ENCODE measurements at regions not wholly inside any gene's neighbourhood (a gene's known extent, or its start where the extent isn't known, plus 50 kb on each side); places are given as distances from the start of the nearest gene placed in this dataset.
"Not testable (repeated sequence)": the region's sequence is repeated elsewhere in the genome, so short reads cannot be mapped to it uniquely, and the experiment has no call there.

GRCh38 chr18:71322201-71322600, 1033.4 kb downstream of the SOCS6 start:
- H3K9me3 ChIP-seq, result no peaks in the 10 kb centered on the region
- ATAC-seq, result no peak
- no peaks in the 10 kb centered on the region for H3K36me3 ChIP-seq
- no peaks in the 10 kb centered on the region for H3K27me3 ChIP-seq
- H3K4me1 ChIP-seq, result no peaks in the 10 kb centered on the region
- no peak for DNase-seq
- TF ChIP-seq, protein P1, sequence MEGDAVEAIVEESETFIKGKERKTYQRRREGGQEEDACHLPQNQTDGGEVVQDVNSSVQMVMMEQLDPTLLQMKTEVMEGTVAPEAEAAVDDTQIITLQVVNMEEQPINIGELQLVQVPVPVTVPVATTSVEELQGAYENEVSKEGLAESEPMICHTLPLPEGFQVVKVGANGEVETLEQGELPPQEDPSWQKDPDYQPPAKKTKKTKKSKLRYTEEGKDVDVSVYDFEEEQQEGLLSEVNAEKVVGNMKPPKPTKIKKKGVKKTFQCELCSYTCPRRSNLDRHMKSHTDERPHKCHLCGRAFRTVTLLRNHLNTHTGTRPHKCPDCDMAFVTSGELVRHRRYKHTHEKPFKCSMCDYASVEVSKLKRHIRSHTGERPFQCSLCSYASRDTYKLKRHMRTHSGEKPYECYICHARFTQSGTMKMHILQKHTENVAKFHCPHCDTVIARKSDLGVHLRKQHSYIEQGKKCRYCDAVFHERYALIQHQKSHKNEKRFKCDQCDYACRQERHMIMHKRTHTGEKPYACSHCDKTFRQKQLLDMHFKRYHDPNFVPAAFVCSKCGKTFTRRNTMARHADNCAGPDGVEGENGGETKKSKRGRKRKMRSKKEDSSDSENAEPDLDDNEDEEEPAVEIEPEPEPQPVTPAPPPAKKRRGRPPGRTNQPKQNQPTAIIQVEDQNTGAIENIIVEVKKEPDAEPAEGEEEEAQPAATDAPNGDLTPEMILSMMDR (IDR thresholded peaks at IDR 0.05), result no peak
- H3K27ac ChIP-seq, result no peak overlapping the region
- no peak overlapping the region for H3K4me3 ChIP-seq
- intact Hi-C loops (cut with DNase I), result no loop called here

DNA sequence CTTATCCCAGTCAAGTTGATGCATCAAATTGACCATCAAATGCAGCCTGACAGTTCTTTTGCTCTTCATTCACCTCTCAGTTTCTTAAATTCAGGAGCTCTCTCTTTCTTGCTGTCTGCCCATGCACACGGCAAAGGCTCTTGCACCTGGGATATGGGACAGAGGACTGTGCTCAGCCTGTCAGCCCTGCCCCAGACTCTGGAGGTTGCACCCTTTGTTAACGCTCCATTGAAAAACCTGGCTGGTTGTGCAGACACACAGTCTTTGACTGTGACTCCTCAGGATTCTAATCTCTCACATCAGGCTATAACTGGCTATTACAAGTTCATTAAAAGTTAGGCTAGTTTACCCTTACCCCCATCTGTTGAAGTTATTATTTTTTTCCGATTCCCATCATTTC, 1032.5 kb downstream of the SOCS6 start:
- TF ChIP-seq, protein P1 (IDR thresholded peaks at IDR 0.05), result no peak

GRCh38 chr18:71304856-71305255, 1016.0 kb downstream of the SOCS6 start:
- Histone ChIP-seq H3K4me3 (no peak overlapping the region), H3K36me3 (no peaks in the 10 kb centered on the region), H3K9me3 (no peaks in the 10 kb centered on the region), H3K27me3 (no peaks in the 10 kb centered on the region), H3K27ac (no peak overlapping the region), H3K4me1 (no peaks in the 10 kb centered on the region)
- DNase-seq (no peak), ATAC-seq (no peak)
- TF ChIP-seq, protein P1 (IDR thresholded peaks at IDR 0.05), result no peak
- intact Hi-C loops (cut with DNase I), result no loop called here

More for the DNA sequence above, 1032.5 kb downstream of the SOCS6 start:
- Histone ChIP-seq H3K9me3 (no peaks in the 10 kb centered on the region), H3K27me3 (no peaks in the 10 kb centered on the region), H3K4me1 (no peaks in the 10 kb centered on the region), H3K27ac (no peak overlapping the region), H3K36me3 (no peaks in the 10 kb centered on the region), H3K4me3 (no peak overlapping the region)
- intact Hi-C loops (cut with DNase I), result no loop called here
- ATAC-seq, result no peak
- DNase-seq, result no peak

DNA sequence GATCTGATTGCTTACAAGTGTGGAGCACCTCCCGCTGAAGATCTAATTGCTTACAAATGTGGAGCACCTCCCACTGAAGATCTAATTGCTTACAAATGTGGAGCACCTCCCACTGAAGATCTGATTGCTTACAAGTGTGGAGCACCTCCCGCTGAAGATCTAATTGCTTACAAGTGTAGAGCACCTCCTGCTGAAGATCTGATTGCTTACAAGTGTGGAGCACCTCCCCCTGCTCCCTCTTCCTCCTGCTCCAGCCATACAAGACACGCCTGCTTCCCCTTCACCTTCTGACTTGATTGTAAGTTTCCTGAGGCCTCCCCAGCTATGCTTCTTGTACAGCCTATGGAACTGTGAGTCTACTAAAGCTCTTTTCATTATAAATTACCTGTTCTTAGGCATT, 1014.9 kb downstream of the SOCS6 start:
- intact Hi-C loops (cut with DNase I); H3K27me3 ChIP-seq; DNase-seq; H3K36me3 ChIP-seq; H3K4me3 ChIP-seq; ATAC-seq; H3K9me3 ChIP-seq; H3K27ac ChIP-seq; H3K4me1 ChIP-seq: not testable (repeated sequence)

DNA sequence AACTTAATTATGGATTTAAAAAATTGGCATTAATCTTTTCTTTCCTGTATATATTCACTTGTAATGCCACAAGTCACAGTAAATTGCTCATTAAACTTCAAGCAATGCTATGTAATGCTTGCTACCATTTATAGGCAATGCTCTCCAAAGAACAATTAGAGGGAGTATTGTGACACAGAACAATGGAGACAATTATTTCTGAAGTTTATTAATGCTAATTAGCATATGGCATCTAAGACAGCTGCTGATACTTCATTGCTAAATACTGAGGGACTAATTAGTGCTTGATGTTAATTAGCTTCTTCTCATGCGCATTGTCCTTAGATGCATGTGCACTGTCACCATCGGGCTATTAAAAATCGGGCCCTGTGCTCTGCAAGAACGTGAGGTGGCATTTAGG, 1012.8 kb downstream of the SOCS6 start:
- no peak overlapping the region for H3K4me3 ChIP-seq
- ATAC-seq (no peak), DNase-seq (no peak)
- TF ChIP-seq, protein P1 (IDR thresholded peaks at IDR 0.05), result no peak
- intact Hi-C loops (cut with DNase I), result no loop called here
- no peaks in the 10 kb centered on the region for H3K36me3 ChIP-seq
- no peaks in the 10 kb centered on the region for H3K4me1 ChIP-seq
- no peak overlapping the region for H3K27ac ChIP-seq
- H3K9me3 ChIP-seq, result no peaks in the 10 kb centered on the region
- H3K27me3 ChIP-seq, result no peaks in the 10 kb centered on the region

DNA sequence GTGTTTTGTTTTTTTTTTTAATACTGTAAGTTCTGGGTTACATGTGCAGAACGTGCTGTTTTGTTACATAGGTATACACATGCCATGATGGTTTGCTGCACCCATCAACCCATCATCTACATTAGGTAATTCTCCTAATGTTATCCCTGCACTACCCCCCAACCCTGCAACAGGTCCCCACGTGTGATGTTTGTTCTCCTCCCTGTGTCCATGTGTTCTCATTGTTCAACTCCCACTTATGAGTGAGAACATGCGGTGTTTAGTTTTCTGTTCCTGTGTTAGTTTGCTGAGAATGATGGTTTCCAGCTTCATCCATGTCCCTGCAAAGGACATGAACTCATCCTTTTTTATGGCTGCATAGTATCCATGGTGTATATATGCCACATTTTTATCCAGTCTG, 1005.4 kb downstream of the SOCS6 start:
- intact Hi-C loops (cut with DNase I); DNase-seq; H3K27ac ChIP-seq; H3K4me3 ChIP-seq; H3K9me3 ChIP-seq; ATAC-seq; H3K36me3 ChIP-seq; H3K27me3 ChIP-seq; H3K4me1 ChIP-seq: not testable (repeated sequence)

All from left lung (tissue), 4 donors.